CD8-positive, alpha-beta memory T cell (primary cell): ENCODE measurements at regions not wholly inside any gene's neighbourhood (a gene's known extent, or its start where the extent isn't known, plus 50 kb on each side); places are given as distances from the start of the nearest gene placed in this dataset.
"Not testable (repeated sequence)": the region's sequence is repeated elsewhere in the genome, so short reads cannot be mapped to it uniquely, and the experiment has no call there.

Experiments used
- CTCF ChIA-PET: fragments of 350-600 bp; sonication (Branson Sonifier 250); formaldehyde crosslinking; loops from one replicate; lab custom pipeline; 2021; ENCODE audit warnings: antibody characterized with exemption; lab: Charles Lee
- POLR2A ChIA-PET: fragments of 350-600 bp; sonication (Branson Sonifier 250); formaldehyde crosslinking; loops from one replicate; lab custom pipeline; 2021; ENCODE audit warnings: antibody characterized with exemption; lab: Charles Lee
- DNase-seq, 5 donors: peaks; one replicate each; pipeline versions ENCODE4 v3.0.0 to v3.0.0-alpha.2; 2020 to 2022; ENCODE audit warnings: mixed read lengths in 1 of 5
- H3K27ac ChIP-seq: one replicate; pipeline ENCODE4 v1.7.0; 2013; ENCODE audit warnings: low read depth, mild to moderate bottlenecking, low read length, moderate library complexity
- H3K27me3 ChIP-seq: 2 replicates; pipeline ENCODE4 v1.7.0; 2013; ENCODE audit warnings: low read length, mild to moderate bottlenecking; ENCODE audit not compliant: insufficient read depth, poor library complexity, severe bottlenecking
- H3K36me3 ChIP-seq: 2 replicates; pipeline ENCODE4 v1.7.0; 2013; ENCODE audit warnings: mild to moderate bottlenecking, low read length, moderate library complexity; ENCODE audit not compliant: insufficient read depth
- H3K4me1 ChIP-seq: 2 replicates; pipeline ENCODE4 v1.7.0; 2013; ENCODE audit warnings: mild to moderate bottlenecking, low read length, moderate library complexity; ENCODE audit not compliant: insufficient read depth
- H3K4me3 ChIP-seq: 2 replicates; pipeline ENCODE4 v1.7.0; 2013; ENCODE audit warnings: mild to moderate bottlenecking, low read length
- H3K9me3 ChIP-seq: 2 replicates; pipeline ENCODE4 v1.7.0; 2013; ENCODE audit warnings: mild to moderate bottlenecking, low read length
- H3K27ac Mint-ChIP-seq, 8 donors: one replicate each; pipeline ENCODE4 v1.8.0; 2020 to 2021; ENCODE audit warnings: mixed read lengths in 8 of 8, mild to moderate bottlenecking in 6 of 8, inconsistent platforms in 3 of 8, moderate library complexity in 3 of 8
- H3K27me3 Mint-ChIP-seq, 2 donors: one replicate each; pipeline ENCODE4 v1.8.0; 2020 to 2021; ENCODE audit warnings: mixed read lengths in 2 of 2, mild to moderate bottlenecking in 1 of 2, moderate library complexity in 1 of 2
- H3K36me3 Mint-ChIP-seq, 3 donors: one replicate each; pipeline ENCODE4 v1.8.0; 2020 to 2021; ENCODE audit warnings: mixed read lengths in 3 of 3, inconsistent platforms in 1 of 3, mild to moderate bottlenecking in 1 of 3
- H3K4me1 Mint-ChIP-seq, 3 donors: one replicate each; pipeline ENCODE4 v1.8.0; 2020 to 2021; ENCODE audit warnings: mixed read lengths in 3 of 3, inconsistent platforms in 1 of 3, mild to moderate bottlenecking in 1 of 3
- H3K4me3 Mint-ChIP-seq, 7 donors: one replicate each; pipeline ENCODE4 v1.8.0; 2020 to 2021; ENCODE audit warnings: mixed read lengths in 7 of 7, mild to moderate bottlenecking in 6 of 7, moderate library complexity in 4 of 7, inconsistent platforms in 2 of 7
- H3K9me3 Mint-ChIP-seq, 5 donors: one replicate each; pipeline ENCODE4 v1.8.0; 2020 to 2022; ENCODE audit warnings: mixed read lengths in 5 of 5, mild to moderate bottlenecking in 3 of 5, moderate library complexity in 2 of 5, inconsistent platforms in 1 of 5

DNA sequence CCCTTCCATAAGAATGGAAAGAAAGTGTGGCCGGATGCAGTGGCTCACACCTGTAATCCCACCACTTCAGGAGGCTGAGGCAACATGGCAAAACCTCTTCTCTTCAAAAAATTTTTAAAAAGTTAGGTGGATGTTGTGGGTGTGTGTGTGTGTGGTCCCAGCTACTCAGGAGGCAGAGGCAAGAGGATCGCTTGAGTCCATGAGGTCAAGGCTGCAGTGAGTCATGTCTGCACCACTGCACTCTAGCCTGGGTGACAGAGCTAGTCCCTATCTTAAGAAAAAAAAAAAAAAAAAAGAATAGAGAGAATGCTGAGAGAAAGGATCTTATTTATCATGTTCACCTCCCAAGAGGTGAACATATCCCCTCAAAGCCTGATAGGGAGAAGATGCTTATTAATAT lies 492.1 kb upstream of the SMIM31 start:
- H3K4me1 Mint-ChIP-seq, result no peaks in the 10 kb centered on the region

DNA sequence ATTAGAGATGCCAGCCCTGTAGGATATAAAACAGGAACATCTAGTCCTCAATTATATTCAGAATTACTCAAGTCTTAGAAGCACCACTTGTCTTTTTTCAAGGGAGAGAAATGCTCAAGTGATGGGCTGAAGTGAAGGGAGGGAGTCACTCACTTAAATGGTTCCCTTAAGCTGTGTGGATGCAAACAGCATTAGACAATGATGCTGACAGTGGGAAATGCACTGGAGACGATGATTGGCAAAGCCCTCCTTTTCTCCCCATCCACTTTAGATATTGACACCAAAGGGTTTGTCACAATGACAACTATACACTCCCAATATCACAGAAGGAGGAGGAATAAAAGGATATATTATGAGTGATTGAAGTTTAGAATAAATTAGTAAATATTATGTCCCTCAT lies 491.4 kb upstream of the SMIM31 start:
- CTCF ChIA-PET, H3K27ac Mint-ChIP-seq, POLR2A ChIA-PET: not testable (repeated sequence)

More for the DNA sequence above, 492.1 kb upstream of the SMIM31 start:
- no peaks in the 10 kb centered on the region for H3K4me1 ChIP-seq
- H3K27me3 ChIP-seq, result no peaks in the 10 kb centered on the region
- CTCF ChIA-PET, result no interaction called here
- peaks cover 0 to 2% (median 0%) of the 10 kb centered on the region in 5 donors for H3K9me3 Mint-ChIP-seq
- no peak overlapping the region for H3K4me3 ChIP-seq
- H3K9me3 ChIP-seq, result no peaks in the 10 kb centered on the region
- H3K36me3 ChIP-seq, result no peaks in the 10 kb centered on the region
- no peak for DNase-seq
- H3K27me3 Mint-ChIP-seq, result no peaks in the 10 kb centered on the region
- no peak overlapping the region for H3K27ac Mint-ChIP-seq
- POLR2A ChIA-PET, result no interaction called here
- H3K4me3 Mint-ChIP-seq, result no peak overlapping the region
- no peak overlapping the region for H3K27ac ChIP-seq
- H3K36me3 Mint-ChIP-seq, result no peaks in the 10 kb centered on the region

GRCh38 chr4:164277414-164277813 lies 476.5 kb upstream of the SMIM31 start:
- H3K36me3 ChIP-seq, CTCF ChIA-PET, H3K4me1 Mint-ChIP-seq, H3K9me3 ChIP-seq, H3K27me3 ChIP-seq, H3K27ac Mint-ChIP-seq, H3K27me3 Mint-ChIP-seq, H3K27ac ChIP-seq, H3K9me3 Mint-ChIP-seq, H3K4me3 ChIP-seq, H3K36me3 Mint-ChIP-seq, H3K4me1 ChIP-seq, POLR2A ChIA-PET, DNase-seq, H3K4me3 Mint-ChIP-seq: not testable (repeated sequence)

More for the DNA sequence above, 491.4 kb upstream of the SMIM31 start:
- not testable (repeated sequence) for H3K27ac ChIP-seq, H3K36me3 ChIP-seq, H3K9me3 Mint-ChIP-seq, H3K4me3 Mint-ChIP-seq, H3K9me3 ChIP-seq, H3K27me3 Mint-ChIP-seq, H3K27me3 ChIP-seq, DNase-seq, H3K4me1 ChIP-seq, H3K36me3 Mint-ChIP-seq, H3K4me1 Mint-ChIP-seq, H3K4me3 ChIP-seq

DNA sequence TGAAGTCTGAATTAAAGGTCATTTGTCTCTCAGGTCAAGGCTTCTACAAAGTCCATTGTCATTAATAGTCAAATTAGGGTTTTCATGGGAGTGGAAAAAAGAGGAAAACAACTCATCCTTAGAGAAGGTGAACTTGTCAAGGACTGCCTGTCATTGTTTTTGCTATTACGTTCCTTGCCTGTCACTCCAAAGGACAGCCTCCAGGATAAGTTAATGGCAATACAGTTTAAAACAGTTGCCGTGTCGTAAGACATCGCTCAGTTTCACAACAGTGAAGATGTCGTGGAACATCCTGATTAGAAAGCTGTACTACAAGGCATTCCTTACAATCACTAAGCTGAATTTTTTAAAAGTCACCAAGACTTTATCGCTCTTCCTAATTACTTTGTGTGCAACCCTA lies 466.8 kb upstream of the SMIM31 start:
- Mint-ChIP-seq H3K9me3 (peaks cover 0 to 5% (median 0%) of the 10 kb centered on the region in 5 donors), H3K27me3 (peaks cover 0 to 3% of the 10 kb centered on the region in 2 donors), H3K27ac (no peak overlapping the region), H3K4me1 (no peaks in the 10 kb centered on the region), H3K36me3 (no peaks in the 10 kb centered on the region), H3K4me3 (no peak overlapping the region)
- no peak for DNase-seq
- ChIA-PET POLR2A (no interaction called here), CTCF (no interaction called here)
- Histone ChIP-seq H3K9me3 (no peaks in the 10 kb centered on the region), H3K4me3 (no peak overlapping the region), H3K36me3 (no peaks in the 10 kb centered on the region), H3K27ac (no peak overlapping the region), H3K27me3 (no peaks in the 10 kb centered on the region), H3K4me1 (no peaks in the 10 kb centered on the region)

GRCh38 chr4:164288578-164288977 lies 465.4 kb upstream of the SMIM31 start:
- H3K4me3 Mint-ChIP-seq, result no peak overlapping the region
- H3K27me3 ChIP-seq, result no peaks in the 10 kb centered on the region
- no peaks in the 10 kb centered on the region for H3K4me1 Mint-ChIP-seq
- H3K9me3 Mint-ChIP-seq, result peaks cover 0 to 7% (median 0%) of the 10 kb centered on the region in 5 donors
- DNase-seq, result no peak
- H3K4me3 ChIP-seq, result no peak overlapping the region
- H3K9me3 ChIP-seq, result no peaks in the 10 kb centered on the region
- H3K27me3 Mint-ChIP-seq, result peaks cover 0 to 3% of the 10 kb centered on the region in 2 donors
- H3K4me1 ChIP-seq, result no peaks in the 10 kb centered on the region
- H3K27ac Mint-ChIP-seq, result no peak overlapping the region
- no peaks in the 10 kb centered on the region for H3K36me3 ChIP-seq
- no peak overlapping the region for H3K27ac ChIP-seq
- POLR2A ChIA-PET, result no interaction called here
- H3K36me3 Mint-ChIP-seq, result no peaks in the 10 kb centered on the region
- CTCF ChIA-PET, result no interaction called here

DNA sequence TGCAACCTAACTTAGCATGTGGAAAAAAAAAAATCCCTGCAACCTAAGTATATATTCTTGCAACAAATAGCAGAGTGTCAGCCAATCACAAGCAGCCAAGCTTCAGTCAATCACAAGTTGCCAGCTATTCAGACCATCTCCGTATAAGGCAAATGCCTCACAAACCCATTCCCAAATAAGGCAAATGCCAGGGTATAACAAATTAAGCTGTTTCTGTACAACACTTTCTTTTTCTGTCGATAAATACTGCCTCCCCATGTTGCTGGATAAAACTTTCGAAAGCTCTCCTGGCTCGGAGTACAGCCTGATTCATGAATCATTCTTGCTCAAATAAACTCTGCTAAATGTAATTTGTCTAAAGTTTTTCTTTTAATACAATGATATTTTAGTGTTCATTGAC lies 460.7 kb upstream of the SMIM31 start:
- Mint-ChIP-seq H3K9me3 (peaks cover 2 to 11% (median 4%) of the 10 kb centered on the region in 5 donors), H3K4me3 (no peak overlapping the region), H3K4me1 (no peaks in the 10 kb centered on the region), H3K27ac (no peak overlapping the region), H3K36me3 (no peaks in the 10 kb centered on the region), H3K27me3 (peaks cover 0 to 1% of the 10 kb centered on the region in 2 donors)
- ChIA-PET POLR2A (no interaction called here), CTCF (no interaction called here)
- Histone ChIP-seq H3K27ac (no peak overlapping the region), H3K4me1 (no peaks in the 10 kb centered on the region), H3K36me3 (no peaks in the 10 kb centered on the region), H3K9me3 (no peaks in the 10 kb centered on the region), H3K27me3 (no peaks in the 10 kb centered on the region), H3K4me3 (no peak overlapping the region)
- no peak for DNase-seq

- peaks cover 0 to 1% of the 10 kb centered on the region in 2 donors for H3K27me3 Mint-ChIP-seq
- H3K4me1 Mint-ChIP-seq, result no peaks in the 10 kb centered on the region
- Histone ChIP-seq H3K36me3 (no peaks in the 10 kb centered on the region), H3K4me3 (no peak overlapping the region), H3K4me1 (no peaks in the 10 kb centered on the region), H3K27ac (no peak overlapping the region), H3K9me3 (no peaks in the 10 kb centered on the region), H3K27me3 (no peaks in the 10 kb centered on the region)
- H3K4me3 Mint-ChIP-seq, result no peak overlapping the region
- H3K36me3 Mint-ChIP-seq, result no peaks in the 10 kb centered on the region
- CTCF ChIA-PET, result no interaction called here
- no peak overlapping the region for H3K27ac Mint-ChIP-seq
- H3K9me3 Mint-ChIP-seq, result peaks cover 2 to 11% (median 4%) of the 10 kb centered on the region in 5 donors
- POLR2A ChIA-PET, result no interaction called here
- DNase-seq, result no peak
These were observed 460.2 kb upstream of the SMIM31 start for GRCh38 chr4:164293743-164294142.

DNA sequence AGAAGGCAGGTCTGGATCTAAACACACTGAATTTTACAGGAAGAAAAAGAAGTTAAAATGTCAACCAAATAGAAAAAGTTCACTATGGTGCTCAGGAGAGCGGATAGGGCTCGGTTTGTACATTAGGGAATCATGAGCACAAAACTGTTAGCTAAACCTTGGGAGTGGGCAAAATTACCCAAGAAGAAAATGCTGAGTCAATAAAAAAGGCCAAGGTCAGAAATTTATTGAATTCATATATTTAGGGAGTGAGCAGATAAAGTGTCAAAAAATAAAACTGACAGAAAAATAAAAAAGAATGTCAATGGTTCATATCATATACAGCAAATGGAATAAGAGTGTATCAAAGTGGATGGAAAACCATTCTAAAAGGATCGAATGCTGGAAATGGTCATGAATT lies 452.5 kb upstream of the SMIM31 start:
- H3K9me3 ChIP-seq, result no peaks in the 10 kb centered on the region
- H3K27ac ChIP-seq, result no peak overlapping the region
- Mint-ChIP-seq H3K4me3 (no peak overlapping the region), H3K4me1 (no peaks in the 10 kb centered on the region), H3K27me3 (no peaks in the 10 kb centered on the region), H3K36me3 (no peaks in the 10 kb centered on the region), H3K27ac (no peak overlapping the region), H3K9me3 (peaks cover 3 to 9% (median 4%) of the 10 kb centered on the region in 5 donors)
- DNase-seq, result no peak
- H3K4me1 ChIP-seq, result no peaks in the 10 kb centered on the region
- POLR2A ChIA-PET, result no interaction called here
- H3K4me3 ChIP-seq, result no peak overlapping the region
- CTCF ChIA-PET, result no interaction called here
- no peaks in the 10 kb centered on the region for H3K36me3 ChIP-seq
- H3K27me3 ChIP-seq, result no peaks in the 10 kb centered on the region

GRCh38 chr4:164304101-164304639 lies 449.8 kb upstream of the SMIM31 start:
- H3K27me3 ChIP-seq, result no peaks in the 10 kb centered on the region
- H3K27ac Mint-ChIP-seq, result no peak overlapping the region
- CTCF ChIA-PET, result no interaction called here

More at GRCh38 chr4:164304101-164304639, 449.8 kb upstream of the SMIM31 start:
- peaks cover 0 to 8% (median 2%) of the 10 kb centered on the region in 5 donors for H3K9me3 Mint-ChIP-seq
- Histone ChIP-seq H3K27ac (no peak overlapping the region), H3K36me3 (no peaks in the 10 kb centered on the region), H3K4me3 (no peak overlapping the region), H3K9me3 (no peaks in the 10 kb centered on the region), H3K4me1 (no peaks in the 10 kb centered on the region)
- H3K27me3 Mint-ChIP-seq, result no peaks in the 10 kb centered on the region
- DNase-seq, result no peak
- H3K4me1 Mint-ChIP-seq, result no peaks in the 10 kb centered on the region
- H3K36me3 Mint-ChIP-seq, result no peaks in the 10 kb centered on the region
- POLR2A ChIA-PET, result no interaction called here
- no peak overlapping the region for H3K4me3 Mint-ChIP-seq
